ENCODE measurements at regions not wholly inside any gene's neighbourhood (a gene's known extent, or its start where the extent isn't known, plus 50 kb on each side); places are given as distances from the start of the nearest gene placed in this dataset.

DNA sequence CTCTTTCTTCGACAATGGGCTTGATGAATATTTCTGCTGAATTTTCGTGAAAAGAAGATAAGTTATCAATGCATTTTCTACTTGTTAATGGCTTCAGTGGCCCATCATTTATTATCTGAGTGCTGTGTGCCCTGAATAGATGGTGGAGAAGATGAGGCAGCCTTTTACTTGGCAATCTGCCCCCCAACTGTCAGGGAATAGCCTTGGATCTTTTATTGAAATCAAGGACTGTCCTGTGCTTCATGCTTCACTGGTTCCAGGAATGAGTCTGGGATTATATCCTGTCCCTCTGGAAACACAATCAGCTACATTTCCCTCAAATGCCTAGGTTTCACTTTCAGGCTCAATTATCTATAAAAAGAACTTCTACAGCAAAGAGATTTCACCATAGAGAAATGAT is 75.9 kb upstream of the NXPH1 start:
- TF ChIP-seq CTCF (IDR thresholded peaks at IDR 0.05; ENCODE audit: insufficient read depth, low read depth, low read length) (no peak), EZH2 (IDR thresholded peaks at IDR 0.05; ENCODE audit: insufficient read depth, low read length) (no peak)
